Lower leg skin (tissue), 3 donors: ENCODE measurements at regions not wholly inside any gene's neighbourhood (a gene's known extent, or its start where the extent isn't known, plus 50 kb on each side); places are given as distances from the start of the nearest gene placed in this dataset.

Experiments used
- CTCF ChIP-seq, 3 donors: fragments of 450-650 bp; IDR thresholded peaks; one replicate each; pipeline ENCODE4 v1.5.1; 2016; ENCODE audit warnings: antibody characterized with exemption in 3 of 3, mild to moderate bottlenecking in 3 of 3, moderate library complexity in 2 of 3
- POLR2A ChIP-seq, 2 donors: fragments of 450-650 bp; IDR thresholded peaks; one replicate each; pipeline ENCODE4 v1.6.1; 2016 to 2017; ENCODE audit warnings: antibody characterized with exemption in 2 of 2, mild to moderate bottlenecking in 1 of 2, moderate library complexity in 1 of 2

- no peak for TF ChIP-seq CTCF (IDR thresholded peaks at IDR 0.05)
- no peak for TF ChIP-seq POLR2A (IDR thresholded peaks at IDR 0.05)
Observed at GRCh38 chrX:46015653-46016052, 529.6 kb downstream of the ZNF674 start.
